ENCODE measurements at regions not wholly inside any gene's neighbourhood (a gene's known extent, or its start where the extent isn't known, plus 50 kb on each side); places are given as distances from the start of the nearest gene placed in this dataset.

DNA sequence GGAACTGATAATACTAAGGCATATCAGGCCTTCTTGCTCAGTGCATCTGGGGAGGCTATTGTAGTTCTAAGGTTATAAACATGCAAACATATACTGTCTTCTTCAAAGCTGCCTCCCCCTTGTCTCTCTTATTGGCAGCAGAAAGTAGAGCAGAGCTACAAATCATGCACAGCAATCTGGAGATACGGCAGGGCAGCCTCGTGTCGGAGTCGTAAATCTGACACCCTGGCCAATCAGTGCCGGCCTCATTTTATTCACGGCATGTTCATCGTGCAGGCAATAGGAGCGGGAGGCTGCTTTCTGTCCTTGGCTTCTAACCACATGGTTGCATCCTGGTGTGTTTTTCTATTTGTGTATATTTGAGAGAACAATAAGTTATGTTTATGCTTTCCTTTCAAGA is 300.2 kb upstream of the CNTN6 start:
- Histone ChIP-seq H3K4me1 (no peaks in the 10 kb centered on the region), H3K4me3 (no peak overlapping the region), H3K27me3 (no peaks in the 10 kb centered on the region), H3K36me3 (no peaks in the 10 kb centered on the region), H3K27ac (no peak overlapping the region), H3K9me3 (no peaks in the 10 kb centered on the region)
- TF ChIP-seq, protein P1, sequence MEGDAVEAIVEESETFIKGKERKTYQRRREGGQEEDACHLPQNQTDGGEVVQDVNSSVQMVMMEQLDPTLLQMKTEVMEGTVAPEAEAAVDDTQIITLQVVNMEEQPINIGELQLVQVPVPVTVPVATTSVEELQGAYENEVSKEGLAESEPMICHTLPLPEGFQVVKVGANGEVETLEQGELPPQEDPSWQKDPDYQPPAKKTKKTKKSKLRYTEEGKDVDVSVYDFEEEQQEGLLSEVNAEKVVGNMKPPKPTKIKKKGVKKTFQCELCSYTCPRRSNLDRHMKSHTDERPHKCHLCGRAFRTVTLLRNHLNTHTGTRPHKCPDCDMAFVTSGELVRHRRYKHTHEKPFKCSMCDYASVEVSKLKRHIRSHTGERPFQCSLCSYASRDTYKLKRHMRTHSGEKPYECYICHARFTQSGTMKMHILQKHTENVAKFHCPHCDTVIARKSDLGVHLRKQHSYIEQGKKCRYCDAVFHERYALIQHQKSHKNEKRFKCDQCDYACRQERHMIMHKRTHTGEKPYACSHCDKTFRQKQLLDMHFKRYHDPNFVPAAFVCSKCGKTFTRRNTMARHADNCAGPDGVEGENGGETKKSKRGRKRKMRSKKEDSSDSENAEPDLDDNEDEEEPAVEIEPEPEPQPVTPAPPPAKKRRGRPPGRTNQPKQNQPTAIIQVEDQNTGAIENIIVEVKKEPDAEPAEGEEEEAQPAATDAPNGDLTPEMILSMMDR (IDR thresholded peaks at IDR 0.05), result no peak
- TF ChIP-seq POLR2A (IDR thresholded peaks at IDR 0.05) (no peak), EP300 (IDR thresholded peaks at IDR 0.05) (no peak), POLR2AphosphoS5 (IDR thresholded peaks at IDR 0.05) (no peak)
- 78 to 84% methylated on average over 7 to 8 of the region's 8 CpGs for WGBS, 2 donors (ENCODE audit: low coverage in 1 of 2)
- no peak for ATAC-seq

DNA sequence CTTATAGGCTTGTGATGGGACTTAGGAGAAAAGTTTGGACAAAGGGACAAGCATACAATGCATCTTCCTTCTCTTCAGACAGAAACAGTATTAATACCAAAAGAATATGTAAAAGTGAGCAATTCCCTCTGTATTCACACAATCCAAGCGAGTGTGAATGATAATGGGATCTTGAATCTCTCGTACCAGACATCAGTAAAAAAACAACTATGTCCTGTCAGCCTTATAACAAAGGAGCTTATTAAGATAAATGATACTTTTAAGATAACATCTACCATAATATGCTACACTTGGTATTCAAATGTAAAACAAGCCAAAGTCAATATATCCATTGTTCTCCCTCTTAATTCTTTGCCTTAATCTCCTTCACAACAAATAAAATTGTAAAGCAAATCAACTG is 288.6 kb upstream of the CNTN6 start:
- TF ChIP-seq POLR2A (IDR thresholded peaks at IDR 0.05) (no peak), POLR2AphosphoS5 (IDR thresholded peaks at IDR 0.05) (no peak)
- 50 to 73% methylated on average over 2 of the region's 2 CpGs for WGBS, 2 donors (ENCODE audit: low coverage in 1 of 2)
- H3K4me1 ChIP-seq, result no peaks in the 10 kb centered on the region
- no peak overlapping the region for H3K4me3 ChIP-seq
- H3K9me3 ChIP-seq, result no peaks in the 10 kb centered on the region
- no peaks in the 10 kb centered on the region for H3K27me3 ChIP-seq
- H3K27ac ChIP-seq, result no peak overlapping the region
- ATAC-seq, result no peak
- no peaks in the 10 kb centered on the region for H3K36me3 ChIP-seq

DNA sequence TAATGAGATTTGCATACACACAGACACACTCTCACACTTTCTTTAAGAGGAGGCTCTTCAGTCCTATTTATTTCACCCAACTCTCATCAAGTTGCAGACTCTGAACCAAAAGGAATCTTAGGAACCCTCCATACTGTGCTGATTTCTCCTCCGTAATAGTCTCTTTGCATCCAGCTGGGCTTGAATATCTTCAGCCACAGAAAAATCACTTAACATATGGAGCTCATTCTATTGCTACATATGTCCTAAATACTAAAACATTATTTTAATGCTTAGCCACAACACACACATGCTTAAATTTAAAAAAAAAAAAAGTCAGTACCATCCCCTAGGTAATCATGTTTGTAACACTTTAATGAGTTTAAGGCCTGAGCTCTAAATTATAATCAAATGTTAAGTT is 287.5 kb upstream of the CNTN6 start:
- Histone ChIP-seq H3K9me3 (no peaks in the 10 kb centered on the region), H3K4me3 (no peak overlapping the region)
- ATAC-seq, result no peak

DNA sequence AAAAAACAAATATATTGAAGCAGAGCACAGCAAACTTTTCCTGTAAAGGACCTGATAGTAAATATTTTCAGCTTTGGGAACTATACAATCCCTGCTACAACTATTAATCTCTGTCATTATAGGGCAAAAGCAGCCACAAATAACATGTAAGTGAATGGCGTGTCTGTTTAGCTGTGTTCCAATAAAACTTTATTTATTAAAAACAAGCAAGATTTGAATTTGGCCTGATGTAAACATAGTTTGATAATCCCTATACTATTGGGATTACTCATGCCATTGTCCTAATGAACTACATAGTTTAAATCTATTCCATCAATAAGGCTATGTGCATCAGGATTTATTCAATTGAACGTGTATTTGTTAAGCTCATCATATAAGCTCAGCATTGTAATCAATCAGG is 286.8 kb upstream of the CNTN6 start:
- WGBS, 2 donors (ENCODE audit: low coverage in 1 of 2), result 79 to 100% methylated on average over 2 of the region's 2 CpGs
- Histone ChIP-seq H3K4me1 (no peaks in the 10 kb centered on the region), H3K4me3 (no peak overlapping the region), H3K9me3 (no peaks in the 10 kb centered on the region), H3K27me3 (no peaks in the 10 kb centered on the region), H3K27ac (no peak overlapping the region), H3K36me3 (no peaks in the 10 kb centered on the region)
- TF ChIP-seq, protein P1 (IDR thresholded peaks at IDR 0.05), result no peak
- no peak for TF ChIP-seq POLR2AphosphoS5 (IDR thresholded peaks at IDR 0.05)
- TF ChIP-seq EP300 (IDR thresholded peaks at IDR 0.05), result no peak
- TF ChIP-seq POLR2A (IDR thresholded peaks at IDR 0.05), result no peak
- no peak for ATAC-seq

More for the DNA sequence above, 287.5 kb upstream of the CNTN6 start:
- Histone ChIP-seq H3K27ac (no peak overlapping the region), H3K4me1 (no peaks in the 10 kb centered on the region), H3K27me3 (no peaks in the 10 kb centered on the region), H3K36me3 (no peaks in the 10 kb centered on the region)
- TF ChIP-seq, protein P1 (IDR thresholded peaks at IDR 0.05), result no peak
- TF ChIP-seq POLR2AphosphoS5 (IDR thresholded peaks at IDR 0.05) (no peak), POLR2A (IDR thresholded peaks at IDR 0.05) (no peak), EP300 (IDR thresholded peaks at IDR 0.05) (no peak)
- WGBS, 2 donors (ENCODE audit: low coverage in 1 of 2), result 69 to 82% methylated on average over 1 of the region's 1 CpG

DNA sequence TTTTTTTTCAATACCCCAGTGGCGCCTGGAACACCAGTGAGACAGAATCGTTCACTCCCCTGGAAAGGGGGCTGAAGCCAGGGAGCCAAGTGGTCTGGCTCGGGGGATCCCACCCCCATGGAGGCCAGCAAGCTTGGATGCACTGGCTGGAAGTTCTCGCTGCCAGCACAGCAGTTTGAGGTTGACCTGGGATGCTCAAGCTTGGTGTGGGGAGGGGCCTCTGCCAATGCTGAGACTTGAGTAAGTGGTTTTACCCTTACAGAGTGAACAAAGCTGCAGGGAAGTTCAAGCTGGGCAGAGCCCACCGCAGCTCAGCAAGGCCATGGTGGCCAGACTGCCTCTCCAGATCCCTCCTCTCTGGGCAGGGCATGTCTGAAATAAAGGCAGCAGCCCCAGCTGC is 276.2 kb upstream of the CNTN6 start:
- no peak for ATAC-seq
- Histone ChIP-seq H3K9me3 (peaks cover 0 to 26% (median 0%) of the 10 kb centered on the region in 3 donors), H3K27ac (no peak overlapping the region), H3K27me3 (no peaks in the 10 kb centered on the region), H3K4me1 (no peaks in the 10 kb centered on the region), H3K36me3 (no peaks in the 10 kb centered on the region), H3K4me3 (no peak overlapping the region)
- no peak for TF ChIP-seq EP300 (IDR thresholded peaks at IDR 0.05)
- TF ChIP-seq POLR2A (IDR thresholded peaks at IDR 0.05), result no peak
- TF ChIP-seq, protein P1 (IDR thresholded peaks at IDR 0.05), result no peak
- no peak for TF ChIP-seq POLR2AphosphoS5 (IDR thresholded peaks at IDR 0.05)
- no CpG with 5 or more reads among the region's 5 CpGs for WGBS, 2 donors (ENCODE audit: low coverage in 1 of 2)

All from gastroesophageal sphincter (tissue), 4 donors.